ENCODE measurements at regions not wholly inside any gene's neighbourhood (a gene's known extent, or its start where the extent isn't known, plus 50 kb on each side); places are given as distances from the start of the nearest gene placed in this dataset.

GRCh38 chr12:59194794-59195193, 274.5 kb upstream of the LRIG3 start:
- intact Hi-C loops (cut with micrococcal nuclease; ENCODE audit: unreplicated experiment): no loop called here
- ATAC-seq (no peak), DNase-seq (ENCODE audit: low read depth, low spot score) (no peak)
- H3K9me3 ChIP-seq (ENCODE audit: control insufficient read depth, insufficient read depth, low read depth, low read length): no peaks in the 10 kb centered on the region
- H3K27me3 ChIP-seq (ENCODE audit: control insufficient read depth, insufficient read depth, low read length): no peaks in the 10 kb centered on the region
- ChIA-PET POLR2A (no interaction called here), CTCF (no interaction called here)
- BruUV-seq (replicated peaks): no TSS peak
- no peaks in the 10 kb centered on the region for H3K4me1 ChIP-seq (ENCODE audit: control insufficient read depth, insufficient read depth, low read length)
- TF ChIP-seq REST (IDR thresholded peaks at IDR 0.05; ENCODE audit: insufficient read depth in 1 of 2, low read depth in 2 of 2, low read length in 1 of 2): no peak
- in situ Hi-C loops (cut with HindIII; ENCODE audit: low pct_unique_long_range_greater_than_20kb, low sequenced_read_pairs): no loop called here
- H3K27ac ChIP-seq (ENCODE audit: low read length): no peak overlapping the region
- no peak overlapping the region for H3K4me3 ChIP-seq (ENCODE audit: low read depth in 2 of 2, low read length in 2 of 2)
- H3K36me3 ChIP-seq (ENCODE audit: control insufficient read depth, insufficient read depth, low read length): no peaks in the 10 kb centered on the region

DNA sequence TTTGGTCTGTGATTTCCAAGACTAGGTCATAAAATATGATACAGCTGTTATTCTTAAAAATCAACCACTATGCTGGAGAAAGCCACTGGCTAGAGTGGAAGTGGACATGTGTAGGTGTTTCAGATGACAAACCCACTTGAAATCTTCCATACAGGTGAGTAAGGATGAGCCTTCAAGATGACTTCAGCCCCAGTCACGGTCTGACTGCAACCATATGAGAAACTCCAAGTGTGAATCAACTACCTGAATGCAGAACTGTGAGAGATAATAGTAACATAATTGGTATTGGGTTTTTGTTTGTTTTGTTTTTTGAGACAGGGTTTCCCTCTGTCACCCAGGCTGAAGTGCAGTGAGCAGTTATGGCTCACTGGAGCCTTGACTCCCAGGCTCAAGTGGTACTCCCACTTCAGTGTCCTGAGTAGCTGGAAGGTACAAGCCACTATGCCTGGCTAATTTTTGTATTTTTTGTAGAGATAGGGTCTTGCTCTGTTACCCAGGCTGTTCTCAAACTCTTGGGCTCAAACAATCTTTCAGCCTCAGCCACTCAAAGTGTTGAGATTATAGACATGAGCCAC, 273.3 kb upstream of the LRIG3 start:
- Histone ChIP-seq H3K4me3 (ENCODE audit: low read depth in 2 of 2, low read length in 2 of 2) (no peak overlapping the region), H3K9me3 (ENCODE audit: control insufficient read depth, insufficient read depth, low read depth, low read length) (no peaks in the 10 kb centered on the region), H3K27ac (ENCODE audit: low read length) (no peak overlapping the region), H3K36me3 (ENCODE audit: control insufficient read depth, insufficient read depth, low read length) (no peaks in the 10 kb centered on the region), H3K27me3 (ENCODE audit: control insufficient read depth, insufficient read depth, low read length) (no peaks in the 10 kb centered on the region), H3K4me1 (ENCODE audit: control insufficient read depth, insufficient read depth, low read length) (no peaks in the 10 kb centered on the region)
- in situ Hi-C loops (cut with HindIII; ENCODE audit: low pct_unique_long_range_greater_than_20kb, low sequenced_read_pairs) (no loop called here), intact Hi-C loops (cut with micrococcal nuclease; ENCODE audit: unreplicated experiment) (no loop called here)
- CTCF ChIA-PET: no interaction called here
- POLR2A ChIA-PET: no interaction called here
- no TSS peak for BruUV-seq (replicated peaks)
- ATAC-seq (no peak), DNase-seq (ENCODE audit: low read depth, low spot score) (no peak)
- TF ChIP-seq POLR2AphosphoS5 (IDR thresholded peaks at IDR 0.05; ENCODE audit: low read depth, low read length): no peak
- no peak for TF ChIP-seq TCF7L2 (IDR thresholded peaks at IDR 0.05; ENCODE audit: low read depth, low read length)
- TF ChIP-seq SIN3A (IDR thresholded peaks at IDR 0.05; ENCODE audit: borderline replicate concordance, insufficient read depth, low read depth, low read length): no peak
- TF ChIP-seq REST (IDR thresholded peaks at IDR 0.05; ENCODE audit: insufficient read depth in 1 of 2, low read depth in 2 of 2, low read length in 1 of 2): no peak

DNA sequence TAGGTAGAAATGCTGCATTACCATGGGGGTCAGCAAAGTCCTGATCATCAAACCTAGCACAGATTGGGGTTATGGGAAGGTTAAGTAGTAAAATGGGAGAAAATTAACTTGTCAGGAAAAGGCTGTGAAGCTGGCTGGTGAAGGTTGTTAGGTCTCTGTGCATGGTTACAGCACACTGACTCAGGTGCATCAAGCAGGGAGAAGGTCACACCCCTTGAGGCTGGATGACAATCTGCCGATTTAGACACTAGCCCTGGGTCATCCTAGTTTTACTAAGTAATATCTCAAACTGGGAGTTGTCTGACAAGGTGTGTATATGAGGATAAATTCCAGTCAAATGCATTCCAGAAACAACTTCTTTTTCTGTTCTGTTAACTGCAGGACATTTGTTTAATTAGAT, 271.1 kb upstream of the LRIG3 start:
- Histone ChIP-seq H3K9me3 (ENCODE audit: control insufficient read depth, insufficient read depth, low read depth, low read length) (no peaks in the 10 kb centered on the region), H3K36me3 (ENCODE audit: control insufficient read depth, insufficient read depth, low read length) (no peaks in the 10 kb centered on the region), H3K27me3 (ENCODE audit: control insufficient read depth, insufficient read depth, low read length) (no peaks in the 10 kb centered on the region), H3K4me3 (ENCODE audit: low read depth in 2 of 2, low read length in 2 of 2) (no peak overlapping the region), H3K27ac (ENCODE audit: low read length) (no peak overlapping the region), H3K4me1 (ENCODE audit: control insufficient read depth, insufficient read depth, low read length) (no peaks in the 10 kb centered on the region)
- no peak for TF ChIP-seq TCF7L2 (IDR thresholded peaks at IDR 0.05; ENCODE audit: low read depth, low read length)
- no peak for TF ChIP-seq SIN3A (IDR thresholded peaks at IDR 0.05; ENCODE audit: borderline replicate concordance, insufficient read depth, low read depth, low read length)
- no peak for TF ChIP-seq REST (IDR thresholded peaks at IDR 0.05; ENCODE audit: insufficient read depth in 1 of 2, low read depth in 2 of 2, low read length in 1 of 2)
- TF ChIP-seq POLR2AphosphoS5 (IDR thresholded peaks at IDR 0.05; ENCODE audit: low read depth, low read length): no peak
- TF ChIP-seq, protein P1, sequence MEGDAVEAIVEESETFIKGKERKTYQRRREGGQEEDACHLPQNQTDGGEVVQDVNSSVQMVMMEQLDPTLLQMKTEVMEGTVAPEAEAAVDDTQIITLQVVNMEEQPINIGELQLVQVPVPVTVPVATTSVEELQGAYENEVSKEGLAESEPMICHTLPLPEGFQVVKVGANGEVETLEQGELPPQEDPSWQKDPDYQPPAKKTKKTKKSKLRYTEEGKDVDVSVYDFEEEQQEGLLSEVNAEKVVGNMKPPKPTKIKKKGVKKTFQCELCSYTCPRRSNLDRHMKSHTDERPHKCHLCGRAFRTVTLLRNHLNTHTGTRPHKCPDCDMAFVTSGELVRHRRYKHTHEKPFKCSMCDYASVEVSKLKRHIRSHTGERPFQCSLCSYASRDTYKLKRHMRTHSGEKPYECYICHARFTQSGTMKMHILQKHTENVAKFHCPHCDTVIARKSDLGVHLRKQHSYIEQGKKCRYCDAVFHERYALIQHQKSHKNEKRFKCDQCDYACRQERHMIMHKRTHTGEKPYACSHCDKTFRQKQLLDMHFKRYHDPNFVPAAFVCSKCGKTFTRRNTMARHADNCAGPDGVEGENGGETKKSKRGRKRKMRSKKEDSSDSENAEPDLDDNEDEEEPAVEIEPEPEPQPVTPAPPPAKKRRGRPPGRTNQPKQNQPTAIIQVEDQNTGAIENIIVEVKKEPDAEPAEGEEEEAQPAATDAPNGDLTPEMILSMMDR (IDR thresholded peaks at IDR 0.05): no peak
- DNase-seq (ENCODE audit: low read depth, low spot score) (no peak), ATAC-seq (no peak)
- BruUV-seq (replicated peaks): no TSS peak
- ChIA-PET CTCF (no interaction called here), POLR2A (no interaction called here)
- in situ Hi-C loops (cut with HindIII; ENCODE audit: low pct_unique_long_range_greater_than_20kb, low sequenced_read_pairs): no loop called here
- intact Hi-C loops (cut with micrococcal nuclease; ENCODE audit: unreplicated experiment): no loop called here
